ENCODE measurements at regions not wholly inside any gene's neighbourhood (a gene's known extent, or its start where the extent isn't known, plus 50 kb on each side); places are given as distances from the start of the nearest gene placed in this dataset.

- Histone ChIP-seq H3K36me3 (ENCODE audit: control insufficient read depth, insufficient read depth, low read length) (no peaks in the 10 kb centered on the region), H3K4me3 (ENCODE audit: low read depth, low read length) (no peak overlapping the region), H3K27me3 (ENCODE audit: control insufficient read depth, insufficient read depth, low read length) (no peaks in the 10 kb centered on the region)
- no peak for DNase-seq (ENCODE audit: low read depth)
- TF ChIP-seq CTCF (IDR thresholded peaks at IDR 0.05; ENCODE audit: insufficient read depth, low read depth, low read length): no peak
- CTCF ChIA-PET: no interaction called here
- POLR2A ChIA-PET: no interaction called here
Measured at GRCh38 chr5:3145641-3146040, 394.2 kb upstream of the IRX2 start.

- CTCF ChIA-PET: no interaction called here
- Histone ChIP-seq H3K36me3 (ENCODE audit: control insufficient read depth, insufficient read depth, low read length) (no peaks in the 10 kb centered on the region), H3K4me3 (ENCODE audit: low read depth, low read length) (no peak overlapping the region), H3K27me3 (ENCODE audit: control insufficient read depth, insufficient read depth, low read length) (no peaks in the 10 kb centered on the region)
- POLR2A ChIA-PET: no interaction called here
- TF ChIP-seq CTCF (IDR thresholded peaks at IDR 0.05; ENCODE audit: insufficient read depth, low read depth, low read length): no peak
- DNase-seq (ENCODE audit: low read depth): no peak
Measured at GRCh38 chr5:3143382-3143781, 391.9 kb upstream of the IRX2 start.

- H3K36me3 ChIP-seq (ENCODE audit: control insufficient read depth, insufficient read depth, low read length): no peaks in the 10 kb centered on the region
- DNase-seq (ENCODE audit: low read depth): no peak
- no peaks in the 10 kb centered on the region for H3K27me3 ChIP-seq (ENCODE audit: control insufficient read depth, insufficient read depth, low read length)
- no peak overlapping the region for H3K4me3 ChIP-seq (ENCODE audit: low read depth, low read length)
- no peak for TF ChIP-seq CTCF (IDR thresholded peaks at IDR 0.05; ENCODE audit: insufficient read depth, low read depth, low read length)
- POLR2A ChIA-PET: no interaction called here
- CTCF ChIA-PET: no interaction called here
Measured at GRCh38 chr5:3142261-3143027, 391.0 kb upstream of the IRX2 start.

GRCh38 chr5:3140117-3140516, 388.6 kb upstream of the IRX2 start:
- CTCF ChIA-PET: no interaction called here
- DNase-seq (ENCODE audit: low read depth): no peak
- Histone ChIP-seq H3K27me3 (ENCODE audit: control insufficient read depth, insufficient read depth, low read length) (no peaks in the 10 kb centered on the region), H3K4me3 (ENCODE audit: low read depth, low read length) (no peak overlapping the region), H3K36me3 (ENCODE audit: control insufficient read depth, insufficient read depth, low read length) (no peaks in the 10 kb centered on the region)
- TF ChIP-seq CTCF (IDR thresholded peaks at IDR 0.05; ENCODE audit: insufficient read depth, low read depth, low read length): no peak
- POLR2A ChIA-PET: no interaction called here

GRCh38 chr5:3139499-3139931, 388.0 kb upstream of the IRX2 start:
- no peak for DNase-seq (ENCODE audit: low read depth)
- Histone ChIP-seq H3K36me3 (ENCODE audit: control insufficient read depth, insufficient read depth, low read length) (no peaks in the 10 kb centered on the region), H3K4me3 (ENCODE audit: low read depth, low read length) (no peak overlapping the region), H3K27me3 (ENCODE audit: control insufficient read depth, insufficient read depth, low read length) (no peaks in the 10 kb centered on the region)
- ChIA-PET CTCF (no interaction called here), POLR2A (no interaction called here)
- no peak for TF ChIP-seq CTCF (IDR thresholded peaks at IDR 0.05; ENCODE audit: insufficient read depth, low read depth, low read length)
